Activated B cell treated with CpG ODN at 0.5 μM for 24 hours (primary cell): ENCODE measurements at regions not wholly inside any gene's neighbourhood (a gene's known extent, or its start where the extent isn't known, plus 50 kb on each side); places are given as distances from the start of the nearest gene placed in this dataset.
"Not testable (repeated sequence)": the region's sequence is repeated elsewhere in the genome, so short reads cannot be mapped to it uniquely, and the experiment has no call there.

ENCODE experiments used
- ATAC-seq: fragments of 200-7000 bp; cut with Tn5 transposase; one replicate; pipeline ENCODE4 v1.10.0; 2021; ENCODE audit warnings: low read depth, mild to moderate bottlenecking, moderate library complexity
- CTCF ChIA-PET: fragments of 350-600 bp; sonication (Branson Sonifier 250); formaldehyde crosslinking; loops from one replicate; lab custom pipeline; 2021; ENCODE audit warnings: antibody characterized with exemption; lab: Charles Lee
- POLR2A ChIA-PET: fragments of 350-600 bp; sonication (Branson Sonifier 250); formaldehyde crosslinking; loops from one replicate; lab custom pipeline; 2021; ENCODE audit warnings: antibody characterized with exemption; lab: Charles Lee
- DNase-seq: peaks from one replicate; pipeline ENCODE4 v3.0.0; 2022
- H3K27ac Mint-ChIP-seq: one replicate; pipeline ENCODE4 v1.8.0; 2020; ENCODE audit warnings: mixed read lengths
- H3K27me3 Mint-ChIP-seq: one replicate; pipeline ENCODE4 v1.8.0; 2021; ENCODE audit warnings: mixed read lengths
- H3K36me3 Mint-ChIP-seq: one replicate; pipeline ENCODE4 v1.8.0; 2021; ENCODE audit warnings: low read depth, mixed read lengths
- H3K4me1 Mint-ChIP-seq: one replicate; pipeline ENCODE4 v1.8.0; 2021; ENCODE audit warnings: mixed read lengths
- H3K4me3 Mint-ChIP-seq: one replicate; pipeline ENCODE4 v1.8.0; 2020; ENCODE audit warnings: mild to moderate bottlenecking, mixed read lengths
- H3K9me3 Mint-ChIP-seq: one replicate; pipeline ENCODE4 v1.8.0; 2020; ENCODE audit warnings: mixed read lengths
- CTCF ChIP-seq: fragments of 200-600 bp; IDR thresholded peaks from one replicate; pipeline ENCODE4 v1.8.0; 2022; ENCODE audit warnings: antibody characterized with exemption, mild to moderate bottlenecking
- intact Hi-C: fragments of 100-400 bp; cut with micrococcal nuclease; formaldehyde crosslinking; loops from one replicate; pipeline ENCODE4 v1.15.1; 2024

- DNase-seq (no peak), ATAC-seq (no peak)
- no peak overlapping the region for H3K4me3 Mint-ChIP-seq
- TF ChIP-seq CTCF = no peak
- intact Hi-C loops = no loop called here
- H3K4me1 Mint-ChIP-seq = no peaks in the 10 kb centered on the region
- H3K9me3 Mint-ChIP-seq = peaks cover 11% of the 10 kb centered on the region
- no peaks in the 10 kb centered on the region for H3K27me3 Mint-ChIP-seq
- CTCF ChIA-PET = no interaction called here
- H3K36me3 Mint-ChIP-seq = no peaks in the 10 kb centered on the region
- POLR2A ChIA-PET = no interaction called here
- H3K27ac Mint-ChIP-seq = no peak overlapping the region
These were observed 202.0 kb downstream of the POM121L12 start for GRCh38 chr7:53237344-53237913.

- intact Hi-C loops = no loop called here
- Mint-ChIP-seq H3K9me3 (peaks cover 7% of the 10 kb centered on the region), H3K27ac (no peak overlapping the region), H3K36me3 (no peaks in the 10 kb centered on the region), H3K27me3 (no peaks in the 10 kb centered on the region), H3K4me3 (no peak overlapping the region), H3K4me1 (no peaks in the 10 kb centered on the region)
- no peak for TF ChIP-seq CTCF
- ATAC-seq (no peak), DNase-seq (no peak)
- POLR2A ChIA-PET = no interaction called here
- CTCF ChIA-PET = no interaction called here
These were observed 202.7 kb downstream of the POM121L12 start for GRCh38 chr7:53238021-53238605.

GRCh38 chr7:53239151-53239550 lies 203.7 kb downstream of the POM121L12 start:
- H3K9me3 Mint-ChIP-seq, ATAC-seq, H3K36me3 Mint-ChIP-seq, H3K4me1 Mint-ChIP-seq, CTCF ChIA-PET, DNase-seq, H3K27ac Mint-ChIP-seq, intact Hi-C loops, POLR2A ChIA-PET, H3K27me3 Mint-ChIP-seq, H3K4me3 Mint-ChIP-seq: not testable (repeated sequence)

- intact Hi-C loops = no loop called here
- H3K27ac Mint-ChIP-seq = no peak overlapping the region
- H3K27me3 Mint-ChIP-seq = no peaks in the 10 kb centered on the region
- peaks cover 2% of the 10 kb centered on the region for H3K9me3 Mint-ChIP-seq
- ATAC-seq = no peak
- no peaks in the 10 kb centered on the region for H3K36me3 Mint-ChIP-seq
- no peaks in the 10 kb centered on the region for H3K4me1 Mint-ChIP-seq
- DNase-seq = no peak
- H3K4me3 Mint-ChIP-seq = no peak overlapping the region
- CTCF ChIA-PET = no interaction called here
- POLR2A ChIA-PET = no interaction called here
- TF ChIP-seq CTCF = no peak
These were observed 210.3 kb downstream of the POM121L12 start for GRCh38 chr7:53245721-53246120.

GRCh38 chr7:53246957-53247356 lies 211.5 kb downstream of the POM121L12 start:
- Mint-ChIP-seq H3K4me3 (no peak overlapping the region), H3K36me3 (no peaks in the 10 kb centered on the region), H3K4me1 (no peaks in the 10 kb centered on the region), H3K9me3 (peaks cover 2% of the 10 kb centered on the region), H3K27me3 (no peaks in the 10 kb centered on the region), H3K27ac (no peak overlapping the region)
- ChIA-PET CTCF (no interaction called here), POLR2A (no interaction called here)
- no peak for TF ChIP-seq CTCF
- no peak for DNase-seq
- ATAC-seq = no peak
- intact Hi-C loops = no loop called here

- ATAC-seq (no peak), DNase-seq (no peak)
- CTCF ChIA-PET = no interaction called here
- intact Hi-C loops = no loop called here
- Mint-ChIP-seq H3K27me3 (no peaks in the 10 kb centered on the region), H3K27ac (no peak overlapping the region), H3K36me3 (no peaks in the 10 kb centered on the region), H3K4me3 (no peak overlapping the region), H3K4me1 (no peaks in the 10 kb centered on the region), H3K9me3 (peaks cover 9% of the 10 kb centered on the region)
- TF ChIP-seq CTCF = no peak
- POLR2A ChIA-PET = no interaction called here
These were observed 217.1 kb downstream of the POM121L12 start for GRCh38 chr7:53252539-53252938.
